A673 (cell line): ENCODE measurements at regions not wholly inside any gene's neighbourhood (a gene's known extent, or its start where the extent isn't known, plus 50 kb on each side); places are given as distances from the start of the nearest gene placed in this dataset.

Experiments used
- BruUV-seq: library from RNA; stranded (reverse); fragments of 400-500 nt; replicated peaks from 2 replicates; lab custom pipeline; 2021; lab: Mats Ljungman, UMichigan
- CTCF ChIA-PET: fragments of 300-600 bp; sonication (Branson Sonifier 250); formaldehyde crosslinking; loops from one replicate; lab custom pipeline; 2022; ENCODE audit warnings: antibody characterized with exemption; lab: Charles Lee
- POLR2A ChIA-PET: fragments of 300-600 bp; sonication (Branson Sonifier 250); formaldehyde crosslinking; loops from one replicate; lab custom pipeline; 2022; ENCODE audit warnings: antibody characterized with exemption; ENCODE audit not compliant: low non-redundant PET; lab: Charles Lee
- DNase-seq: peaks from one replicate; pipeline ENCODE4 v3.0.0-alpha.2; 2015; ENCODE audit warnings: low spot score
- H3K27ac ChIP-seq: fragments of 200-600 bp; sonication (generic); 2 replicates; pipeline ENCODE4 v1.5.1; 2016; ENCODE audit warnings: mixed run types, low read depth, mild to moderate bottlenecking, mixed read lengths, antibody characterized with exemption, low read length; ENCODE audit not compliant: poor library complexity, severe bottlenecking
- H3K27me3 ChIP-seq: fragments of 200-600 bp; sonication (generic); replicated peaks from 2 replicates; pipeline ENCODE4 v1.6.1; 2017; ENCODE audit warnings: mixed run types, low read depth, mild to moderate bottlenecking, mixed read lengths, antibody characterized with exemption, low read length; ENCODE audit not compliant: insufficient read depth, poor library complexity
- H3K36me3 ChIP-seq: fragments of 200-600 bp; sonication (generic); 2 replicates; pipeline ENCODE4 v1.6.1; 2016; ENCODE audit warnings: mixed run types, mild to moderate bottlenecking, mixed read lengths, antibody characterized with exemption, low read length; ENCODE audit not compliant: insufficient read depth, poor library complexity, severe bottlenecking
- H3K4me1 ChIP-seq: fragments of 200-600 bp; sonication (generic); 2 replicates; pipeline ENCODE4 v1.6.1; 2017; ENCODE audit warnings: mixed run types, mild to moderate bottlenecking, mixed read lengths, antibody characterized with exemption, low read length; ENCODE audit not compliant: insufficient read depth, poor library complexity, severe bottlenecking
- H3K4me3 ChIP-seq: fragments of 200-600 bp; sonication (generic); 2 replicates; pipeline ENCODE4 v1.5.1; 2016; ENCODE audit warnings: low read depth, mixed run types, mild to moderate bottlenecking, mixed read lengths, low read length; ENCODE audit not compliant: poor library complexity, severe bottlenecking
- H3K9me3 ChIP-seq: fragments of 200-600 bp; sonication (generic); 2 replicates; pipeline ENCODE4 v1.6.1; 2016; ENCODE audit warnings: mixed run types, low read depth, mild to moderate bottlenecking, mixed read lengths, antibody characterized with exemption, low read length; ENCODE audit not compliant: poor library complexity, severe bottlenecking
- EZH2 ChIP-seq: fragments of 200-600 bp; sonication (generic); IDR thresholded peaks from 2 replicates; pipeline ENCODE4 v1.6.1; 2017; ENCODE audit warnings: borderline replicate concordance, low read depth, mild to moderate bottlenecking, mixed read lengths, antibody characterized with exemption, low read length; ENCODE audit not compliant: poor library complexity, severe bottlenecking
- intact Hi-C: fragments of 100-400 bp; cut with micrococcal nuclease; formaldehyde crosslinking; loops from one replicate; pipeline ENCODE4 v1.10.0; 2022; ENCODE audit not compliant: unreplicated experiment
- TF ChIP-seq, protein P1 (sequence below): fragments of 300-800, 200-600 bp; sonication (generic); conservative IDR thresholded peaks from 2 replicates; pipeline ENCODE4 v1.5.1; 2017; ENCODE audit warnings: low read depth, mild to moderate bottlenecking, antibody characterized with exemption, low read length, moderate library complexity, mixed read lengths

GRCh38 chr7:126378642-126379041 lies 874.1 kb downstream of the GRM8 start:
- ChIA-PET CTCF (no interaction called here), POLR2A (no interaction called here)
- TF ChIP-seq, protein P1, sequence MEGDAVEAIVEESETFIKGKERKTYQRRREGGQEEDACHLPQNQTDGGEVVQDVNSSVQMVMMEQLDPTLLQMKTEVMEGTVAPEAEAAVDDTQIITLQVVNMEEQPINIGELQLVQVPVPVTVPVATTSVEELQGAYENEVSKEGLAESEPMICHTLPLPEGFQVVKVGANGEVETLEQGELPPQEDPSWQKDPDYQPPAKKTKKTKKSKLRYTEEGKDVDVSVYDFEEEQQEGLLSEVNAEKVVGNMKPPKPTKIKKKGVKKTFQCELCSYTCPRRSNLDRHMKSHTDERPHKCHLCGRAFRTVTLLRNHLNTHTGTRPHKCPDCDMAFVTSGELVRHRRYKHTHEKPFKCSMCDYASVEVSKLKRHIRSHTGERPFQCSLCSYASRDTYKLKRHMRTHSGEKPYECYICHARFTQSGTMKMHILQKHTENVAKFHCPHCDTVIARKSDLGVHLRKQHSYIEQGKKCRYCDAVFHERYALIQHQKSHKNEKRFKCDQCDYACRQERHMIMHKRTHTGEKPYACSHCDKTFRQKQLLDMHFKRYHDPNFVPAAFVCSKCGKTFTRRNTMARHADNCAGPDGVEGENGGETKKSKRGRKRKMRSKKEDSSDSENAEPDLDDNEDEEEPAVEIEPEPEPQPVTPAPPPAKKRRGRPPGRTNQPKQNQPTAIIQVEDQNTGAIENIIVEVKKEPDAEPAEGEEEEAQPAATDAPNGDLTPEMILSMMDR, result no peak
- no peak for TF ChIP-seq EZH2
- no TSS peak for BruUV-seq
- intact Hi-C loops, result no loop called here
- no peak overlapping the region for H3K4me3 ChIP-seq
- no peaks in the 10 kb centered on the region for H3K27me3 ChIP-seq
- H3K4me1 ChIP-seq, result peaks cover 3% of the 10 kb centered on the region
- H3K9me3 ChIP-seq, result no peaks in the 10 kb centered on the region
- no peak overlapping the region for H3K27ac ChIP-seq
- DNase-seq, result no peak
- H3K36me3 ChIP-seq, result no peaks in the 10 kb centered on the region

- BruUV-seq, result no TSS peak
- intact Hi-C loops, result no loop called here
- no peak overlapping the region for H3K27ac ChIP-seq
- H3K27me3 ChIP-seq, result no peaks in the 10 kb centered on the region
- no peaks in the 10 kb centered on the region for H3K36me3 ChIP-seq
- ChIA-PET CTCF (no interaction called here), POLR2A (no interaction called here)
- no peaks in the 10 kb centered on the region for H3K4me1 ChIP-seq
- peaks cover 5% of the 10 kb centered on the region for H3K9me3 ChIP-seq
- no peak for TF ChIP-seq EZH2
- TF ChIP-seq, protein P1, result no peak
- DNase-seq, result no peak
- H3K4me3 ChIP-seq, result no peak overlapping the region
Observed at GRCh38 chr7:126370038-126370668, 882.6 kb downstream of the GRM8 start.

DNA sequence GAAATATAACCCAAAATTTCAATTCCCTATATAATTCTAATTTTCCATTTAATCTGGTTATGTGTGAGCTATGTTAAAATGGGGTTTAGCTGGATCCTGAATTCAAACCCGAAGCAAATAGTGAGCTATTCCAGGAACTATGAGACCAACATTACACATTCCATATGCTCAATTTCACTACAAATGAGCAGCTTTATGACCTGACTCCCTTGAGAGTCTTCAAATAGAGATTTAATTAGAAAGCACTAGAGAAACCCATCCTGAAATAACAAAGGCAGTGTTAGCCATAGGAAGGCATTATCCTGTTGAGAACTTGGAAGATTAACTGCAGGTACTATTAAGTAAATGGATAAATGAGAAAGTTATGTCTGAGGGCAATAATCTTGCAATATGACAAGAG lies 890.0 kb downstream of the GRM8 start:
- Histone ChIP-seq H3K36me3 (no peaks in the 10 kb centered on the region), H3K27ac (no peak overlapping the region), H3K4me1 (no peaks in the 10 kb centered on the region), H3K4me3 (no peak overlapping the region), H3K27me3 (no peaks in the 10 kb centered on the region), H3K9me3 (no peaks in the 10 kb centered on the region)
- peak; percentile 24 for DNase-seq
- no TSS peak for BruUV-seq
- TF ChIP-seq, protein P1, result no peak
- no peak for TF ChIP-seq EZH2
- CTCF ChIA-PET, result no interaction called here
- POLR2A ChIA-PET, result no interaction called here
- intact Hi-C loops, result no loop called here
